GM21390 (cell line): ENCODE measurements at regions not wholly inside any gene's neighbourhood (a gene's known extent, or its start where the extent isn't known, plus 50 kb on each side); places are given as distances from the start of the nearest gene placed in this dataset.
A peak's percentile ranks its signal among the peaks of the same experiment; 100 is the strongest.
"Not testable (repeated sequence)": the region's sequence is repeated elsewhere in the genome, so short reads cannot be mapped to it uniquely, and the experiment has no call there.

Experiments used
- ATAC-seq: cut with Tn5 transposase; IDR thresholded peaks from one replicate; pipeline ENCODE4 v1.9.1; 2021; ENCODE audit not compliant: unreplicated experiment

DNA sequence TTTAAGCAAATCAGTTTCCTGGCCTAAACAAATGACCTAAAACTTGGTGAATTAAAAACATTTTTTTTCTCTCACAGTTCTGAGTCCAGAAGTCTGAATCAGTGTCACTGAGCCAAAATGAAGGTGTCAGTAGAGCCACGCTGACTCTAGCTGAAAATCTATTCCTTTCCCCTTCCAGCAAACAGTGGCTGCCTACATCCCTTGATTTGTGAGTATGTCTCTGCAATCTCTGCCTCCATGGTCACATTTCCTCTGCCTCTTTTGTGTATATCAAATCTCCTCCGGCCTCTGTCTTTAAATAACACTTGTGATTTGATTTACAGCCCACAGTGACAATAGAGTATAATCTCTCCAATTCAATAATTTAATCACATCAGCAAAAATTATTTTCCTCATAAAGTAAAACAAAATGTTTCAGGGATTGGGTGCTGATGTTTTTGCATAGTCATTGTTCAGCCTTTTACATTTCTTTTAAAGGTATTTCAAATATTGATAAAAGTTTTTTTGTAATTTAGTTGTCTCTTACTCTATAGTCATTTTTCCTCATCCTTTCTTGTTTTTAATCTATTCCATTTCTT lies 1715.4 kb downstream of the BRINP3 start:
- no peak for ATAC-seq

DNA sequence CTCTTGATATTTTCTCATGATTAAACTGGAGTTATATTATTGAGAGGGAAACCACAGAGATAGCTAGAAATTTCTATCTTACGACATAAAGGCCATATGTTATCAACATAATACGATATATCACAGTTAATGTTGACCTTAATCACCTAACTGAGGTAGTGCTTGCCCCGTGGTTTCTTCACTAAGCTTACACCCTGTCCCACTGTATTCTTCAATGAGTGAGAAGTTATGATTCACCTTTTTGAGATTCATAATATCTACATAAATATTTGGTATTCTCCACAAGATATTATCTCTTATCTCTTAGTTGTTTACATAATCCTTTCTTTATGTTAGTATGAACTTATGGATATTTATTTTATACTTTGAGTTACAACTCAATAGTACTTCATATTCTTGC lies 1714.1 kb downstream of the BRINP3 start:
- no peak for ATAC-seq

DNA sequence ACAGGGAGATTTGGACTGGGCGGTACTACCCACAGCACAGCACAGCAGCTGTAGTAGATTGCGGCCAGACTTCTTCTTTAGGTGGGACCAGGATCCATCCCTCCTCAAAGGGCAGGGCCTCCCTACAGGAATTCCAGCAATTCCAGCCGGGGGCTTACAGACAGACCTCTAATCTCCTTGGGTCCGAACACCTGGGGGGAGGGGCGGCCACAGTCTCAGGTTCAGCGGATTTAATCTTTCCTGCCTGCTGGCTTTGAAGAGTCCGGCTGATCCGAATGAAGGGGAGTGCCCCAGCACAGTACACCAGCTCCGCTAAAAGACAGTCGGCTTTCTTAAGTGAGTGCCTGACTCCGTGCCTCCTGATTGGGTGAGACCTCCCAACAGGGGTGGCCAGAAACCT lies 1708.5 kb downstream of the BRINP3 start:
- ATAC-seq: no peak

DNA sequence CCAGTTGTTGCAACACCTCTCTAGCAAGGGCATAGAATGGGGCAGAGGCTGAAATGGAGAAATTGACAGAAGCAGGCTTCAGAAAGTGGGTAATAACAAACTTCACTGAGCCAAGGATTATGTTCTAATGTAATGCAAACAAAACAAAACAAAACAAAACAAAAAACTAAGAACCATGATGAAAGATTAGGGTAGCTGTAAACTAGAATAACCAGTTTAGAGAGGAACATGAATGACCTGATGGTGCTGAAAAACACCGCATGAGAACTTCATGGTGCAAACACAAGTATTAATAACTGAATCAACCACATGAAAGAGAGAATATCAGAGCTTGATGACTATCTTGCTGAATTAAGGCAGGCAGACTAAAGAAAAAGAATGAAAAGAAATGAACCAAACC lies 1707.7 kb downstream of the BRINP3 start:
- ATAC-seq: no peak

DNA sequence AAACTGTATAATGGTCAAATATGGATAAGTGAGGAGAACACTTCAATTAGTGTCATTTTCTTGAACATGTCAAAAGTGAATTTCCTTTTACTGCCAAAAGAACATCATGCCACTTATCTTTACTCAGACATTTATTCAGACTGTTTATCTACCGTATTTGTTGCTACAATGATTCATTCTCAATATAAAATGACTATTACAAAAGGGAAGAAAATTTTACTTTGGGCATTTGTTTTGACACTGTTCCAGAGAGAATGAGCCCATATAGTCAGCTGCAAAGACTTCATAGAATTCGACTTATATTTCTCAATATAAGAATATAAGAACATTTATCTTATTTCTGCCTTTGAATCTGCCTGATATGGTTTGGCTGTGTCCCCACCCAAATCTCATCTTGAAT lies 1699.1 kb downstream of the BRINP3 start:
- ATAC-seq: no peak

DNA sequence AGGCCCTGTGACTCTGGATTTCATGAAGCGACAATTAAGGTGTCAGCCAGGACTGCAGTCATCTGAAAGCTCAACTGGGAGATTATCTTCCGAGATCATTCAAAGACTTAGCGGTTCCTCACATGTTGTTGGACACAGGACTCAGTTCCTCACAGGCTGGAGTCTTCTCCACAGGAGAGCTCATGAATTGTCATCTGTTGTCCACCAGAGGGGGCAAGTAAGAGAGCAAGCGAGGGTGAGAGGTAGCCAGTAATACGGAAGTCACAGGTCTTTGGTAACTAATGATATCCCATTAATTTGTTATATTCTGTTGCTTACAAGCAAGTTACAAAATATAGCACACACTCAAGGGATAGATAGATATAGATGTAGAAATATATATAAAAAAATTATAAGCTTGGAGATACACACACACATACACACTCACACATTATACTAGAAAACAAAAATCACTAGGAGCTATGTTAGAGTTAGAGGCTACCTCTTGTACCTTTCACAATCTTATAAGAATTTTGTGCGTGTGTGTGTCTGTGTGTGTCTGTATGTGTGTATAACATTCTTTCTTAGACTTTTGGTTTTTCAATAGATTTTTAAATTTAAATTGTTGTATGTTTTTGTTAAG lies 1695.3 kb downstream of the BRINP3 start:
- ATAC-seq: peak; percentile 99

DNA sequence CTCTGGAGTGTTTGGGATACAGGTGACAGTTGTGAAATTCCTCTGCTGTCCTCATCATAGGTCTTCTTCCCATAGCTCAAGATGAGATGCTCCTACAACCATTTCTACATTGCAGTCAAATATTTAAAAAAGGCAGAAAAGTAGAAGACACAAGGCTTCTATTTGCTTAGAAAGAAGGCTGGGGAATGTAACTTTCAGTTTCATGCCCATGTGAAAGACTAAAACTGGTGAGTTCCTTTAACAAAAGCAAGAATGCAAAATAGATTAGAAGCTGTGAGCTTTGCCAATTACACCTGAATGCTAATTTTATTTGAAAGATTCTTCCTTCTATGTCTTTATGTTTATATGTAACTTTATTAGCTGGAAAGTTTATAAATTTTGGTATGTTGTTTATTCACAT lies 1682.7 kb downstream of the BRINP3 start:
- ATAC-seq: no peak

DNA sequence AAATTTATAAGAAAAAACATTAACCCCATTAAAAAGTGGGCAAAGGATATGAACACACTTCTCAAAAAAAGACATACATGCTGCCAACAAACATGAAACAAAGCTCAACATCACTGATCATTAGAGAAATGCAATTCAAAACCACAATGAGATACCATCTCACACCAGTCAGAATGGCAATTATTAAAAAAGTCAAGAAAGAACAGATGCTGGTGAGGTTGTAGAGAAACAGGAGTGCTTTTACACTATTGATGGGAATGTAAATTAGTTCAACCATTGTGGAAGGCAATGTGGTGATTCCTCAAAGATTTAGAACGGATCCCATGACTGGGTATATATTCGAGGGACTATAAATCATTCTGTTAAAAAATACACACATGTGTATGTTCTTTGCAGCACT lies 1665.5 kb downstream of the BRINP3 start:
- ATAC-seq: not testable (repeated sequence)

DNA sequence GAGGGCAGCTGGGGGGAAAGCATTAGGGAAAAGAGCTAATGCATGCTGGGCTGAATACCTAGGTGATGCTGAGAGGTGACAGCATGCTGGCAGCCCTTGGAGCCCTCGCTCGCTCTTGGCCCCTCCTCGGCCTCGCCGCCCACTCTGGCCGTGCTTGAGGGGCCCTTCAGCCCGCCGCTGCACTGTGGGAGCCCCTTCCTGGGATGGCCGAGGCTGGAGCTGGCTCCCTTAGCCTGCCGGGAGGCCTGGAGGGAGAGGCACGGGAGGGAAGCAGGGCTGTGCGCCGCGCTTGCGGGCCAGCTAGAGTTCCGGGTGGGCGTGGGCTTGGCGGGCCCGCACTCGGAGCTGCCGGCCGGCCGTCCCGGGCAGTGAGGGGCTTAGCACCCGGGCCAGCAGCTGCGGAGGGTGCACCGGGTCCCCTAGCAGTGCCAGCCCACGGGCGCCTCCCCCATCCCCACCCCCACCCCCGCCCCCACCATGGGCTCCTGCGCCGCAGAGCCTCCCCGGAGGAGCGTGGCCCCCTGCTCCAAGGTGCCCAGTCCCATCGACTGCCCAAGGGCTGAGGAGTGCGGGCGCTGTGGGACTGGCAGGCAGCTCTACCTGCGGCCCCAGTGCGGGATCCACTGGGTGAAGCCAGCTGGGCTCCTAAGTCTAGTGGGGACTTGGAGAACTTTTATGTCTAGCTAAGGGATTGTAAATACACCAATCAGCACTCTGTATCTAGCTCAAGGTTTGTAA lies 1664.7 kb downstream of the BRINP3 start:
- not testable (repeated sequence) for ATAC-seq

DNA sequence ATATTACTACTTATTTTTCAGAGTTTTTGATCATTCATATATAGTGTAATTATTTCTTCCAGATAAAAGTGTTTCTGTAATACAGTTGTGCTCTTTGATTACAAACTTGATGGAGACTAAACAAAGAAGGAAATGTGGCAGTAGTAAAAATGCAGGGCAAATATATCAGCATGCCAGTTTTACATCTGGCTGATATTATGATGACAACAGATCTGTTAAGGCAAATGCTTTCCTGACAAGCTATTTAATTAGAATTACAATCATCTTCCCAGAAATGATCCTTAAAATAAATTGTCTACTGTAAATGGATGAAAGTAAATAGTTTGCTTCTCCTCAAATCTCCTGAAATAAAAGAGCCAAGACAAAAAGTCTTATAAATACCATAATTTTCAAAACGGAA lies 1659.8 kb downstream of the BRINP3 start:
- no peak for ATAC-seq

DNA sequence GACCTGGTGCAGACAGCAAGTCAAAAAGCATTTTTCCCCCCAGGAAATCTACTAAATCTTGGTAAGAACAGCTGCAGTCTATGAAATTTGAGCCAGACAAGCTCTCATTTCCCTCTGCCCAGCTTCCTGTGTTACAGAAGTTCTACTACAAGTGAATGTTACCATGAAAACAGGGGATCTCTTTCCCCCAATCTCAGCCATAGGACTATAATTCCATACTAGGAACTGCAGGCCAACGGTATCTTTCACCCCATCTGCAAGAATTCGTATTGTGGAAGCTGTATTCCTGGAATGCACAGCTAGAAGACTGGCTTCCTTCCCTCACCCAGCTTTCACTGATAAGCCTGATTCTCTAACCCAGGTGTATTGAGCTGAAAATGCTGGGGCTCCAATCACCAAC lies 1655.4 kb downstream of the BRINP3 start:
- ATAC-seq: no peak

DNA sequence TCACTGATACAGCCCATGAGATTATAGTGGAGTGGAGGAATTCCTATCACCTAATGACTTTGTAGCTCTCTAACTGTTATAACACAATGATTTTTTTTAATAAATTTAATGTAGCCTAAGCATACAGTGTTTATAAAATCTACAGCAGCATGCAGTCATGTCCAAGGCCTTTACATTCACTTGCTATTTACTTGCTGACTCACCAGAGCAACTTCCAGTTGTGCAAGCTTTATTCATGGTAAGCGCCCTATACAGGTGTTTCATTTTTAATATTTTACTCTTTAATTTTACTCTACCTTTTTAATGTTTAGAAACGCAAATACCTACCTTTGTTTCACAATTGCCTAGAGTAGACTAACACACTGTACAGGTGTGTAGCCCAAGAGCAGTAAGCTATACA lies 1652.2 kb downstream of the BRINP3 start:
- ATAC-seq: no peak

DNA sequence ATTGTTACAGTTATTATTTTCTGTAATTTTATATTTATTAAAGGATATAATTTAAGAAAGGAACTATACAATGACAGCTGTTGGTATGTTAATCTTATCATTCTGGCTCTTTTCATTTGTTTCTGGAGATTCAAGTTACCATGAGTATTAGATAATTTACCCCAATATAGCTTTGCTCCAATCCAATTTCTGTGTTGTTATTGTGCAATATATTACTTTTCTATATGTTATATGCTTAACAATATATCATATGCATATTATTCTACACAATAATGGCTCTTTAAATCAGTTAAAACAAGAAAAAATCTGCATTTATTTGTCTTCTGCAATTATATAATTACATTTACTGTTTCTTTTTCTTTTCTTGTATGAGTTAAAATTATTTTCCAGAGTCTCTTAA lies 1650.9 kb downstream of the BRINP3 start:
- ATAC-seq: no peak

DNA sequence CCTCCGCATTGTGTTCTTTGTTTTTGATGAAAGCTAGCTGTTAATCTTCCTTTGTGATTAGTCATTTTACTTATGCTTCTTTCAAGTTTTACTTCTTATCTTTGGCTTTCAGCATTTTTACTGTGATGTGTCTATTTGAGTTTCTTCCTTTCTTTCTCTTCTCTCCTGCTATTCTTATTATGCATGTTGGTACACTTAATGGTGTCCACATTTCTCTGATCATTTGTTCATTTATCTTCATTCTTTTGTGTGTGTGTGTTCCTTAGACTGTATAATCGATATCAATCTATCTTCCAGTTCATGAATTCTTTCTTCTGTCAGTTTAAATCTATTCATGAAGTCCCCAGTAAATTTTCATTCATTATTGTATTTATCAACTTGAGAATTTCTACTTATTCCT lies 1650.3 kb downstream of the BRINP3 start:
- ATAC-seq: no peak

DNA sequence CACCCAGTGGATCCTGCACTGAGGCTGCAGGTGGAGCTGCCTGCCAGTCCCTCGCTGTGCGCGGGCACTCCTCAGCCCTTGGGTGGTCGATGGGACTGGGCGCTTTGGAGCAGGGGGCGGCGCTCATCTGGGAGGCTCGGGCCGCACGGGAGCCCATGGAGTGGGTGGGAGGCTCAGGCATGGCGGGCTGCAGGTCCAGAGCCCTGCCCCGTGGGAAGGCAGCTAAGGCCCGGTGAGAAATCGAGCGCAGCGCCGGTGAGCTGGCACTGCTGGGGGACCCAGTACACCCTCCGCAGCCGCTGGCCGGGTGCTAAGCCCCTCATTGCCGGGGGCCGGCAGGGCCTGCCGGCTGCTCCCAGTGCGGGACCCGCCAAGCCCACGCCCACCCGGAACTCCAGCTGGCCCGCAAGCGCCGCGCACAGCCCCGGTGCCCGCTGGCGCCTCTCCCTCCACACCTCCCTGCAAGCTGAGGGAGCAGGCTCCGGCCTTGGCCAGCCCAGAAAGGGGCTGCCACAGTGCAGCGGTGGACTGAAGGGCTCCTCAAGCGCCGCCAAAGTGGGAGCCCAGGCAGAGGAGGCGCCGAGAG lies 1636.5 kb downstream of the BRINP3 start:
- ATAC-seq: not testable (repeated sequence)

DNA sequence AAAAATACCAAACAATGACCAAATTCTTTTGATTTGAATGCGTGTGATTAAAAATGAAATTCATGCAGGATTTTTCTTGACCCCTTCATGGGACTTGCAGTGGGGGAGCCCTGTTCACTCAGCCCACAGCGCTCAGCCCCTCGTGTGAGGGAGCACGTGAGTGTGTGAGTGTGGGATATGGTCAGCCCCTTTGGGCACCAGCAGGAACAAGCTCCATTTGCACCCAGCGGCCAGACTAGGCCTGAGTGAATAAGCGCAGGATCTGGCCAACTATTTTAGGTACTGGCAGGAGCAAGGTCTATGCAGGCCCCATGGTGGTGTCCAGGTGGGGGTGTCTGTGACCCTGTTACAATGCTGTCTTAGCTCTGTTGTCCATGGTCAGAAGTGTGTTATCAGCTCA lies 1631.2 kb downstream of the BRINP3 start:
- no peak for ATAC-seq

DNA sequence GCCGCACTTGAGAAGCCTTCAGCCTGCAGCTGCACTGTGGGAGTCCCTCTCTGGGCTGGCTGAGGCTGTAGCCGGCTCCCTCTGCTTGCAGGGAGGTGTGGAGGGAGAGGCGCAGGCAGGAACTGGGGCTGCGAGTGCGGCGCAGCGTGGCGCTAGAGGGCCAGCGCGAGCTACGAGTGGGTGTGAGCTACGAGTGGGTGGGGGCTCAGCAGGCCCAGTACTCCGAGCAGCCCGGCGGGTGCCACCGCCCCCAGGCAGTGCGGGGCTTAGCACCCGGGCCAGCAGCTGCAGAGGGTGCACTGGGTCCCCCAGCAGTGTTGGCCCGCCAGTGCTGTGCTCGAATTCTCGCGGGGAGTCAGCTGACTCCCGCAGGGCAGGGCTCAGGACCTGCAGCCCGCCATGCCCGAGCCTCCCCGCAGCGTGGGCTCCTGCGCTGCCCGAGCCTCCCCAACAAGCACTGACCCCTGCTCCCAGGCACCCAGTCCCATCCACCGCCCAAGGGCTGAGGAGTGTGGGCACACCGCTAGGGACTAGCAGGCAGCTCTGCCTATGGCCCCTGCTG lies 1620.1 kb downstream of the BRINP3 start:
- ATAC-seq: no peak

DNA sequence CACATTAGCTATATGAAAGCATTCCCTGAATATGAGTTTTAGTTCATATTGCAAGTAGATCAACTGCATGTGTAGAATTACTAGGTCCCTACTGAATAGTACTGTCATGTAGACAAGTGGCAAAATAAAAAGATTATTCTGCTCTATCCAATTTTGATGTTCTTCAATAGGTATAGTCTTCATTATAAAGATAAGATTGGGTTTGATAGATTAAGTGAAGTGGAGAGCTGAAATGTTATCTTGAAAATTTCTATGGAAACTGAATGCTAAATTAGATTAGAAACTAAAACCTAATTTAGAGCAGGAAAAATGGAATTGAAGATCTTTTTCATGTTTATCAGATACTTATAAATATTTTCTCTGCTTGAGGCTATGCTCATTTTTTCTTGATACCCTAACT lies 1610.0 kb downstream of the BRINP3 start:
- no peak for ATAC-seq

DNA sequence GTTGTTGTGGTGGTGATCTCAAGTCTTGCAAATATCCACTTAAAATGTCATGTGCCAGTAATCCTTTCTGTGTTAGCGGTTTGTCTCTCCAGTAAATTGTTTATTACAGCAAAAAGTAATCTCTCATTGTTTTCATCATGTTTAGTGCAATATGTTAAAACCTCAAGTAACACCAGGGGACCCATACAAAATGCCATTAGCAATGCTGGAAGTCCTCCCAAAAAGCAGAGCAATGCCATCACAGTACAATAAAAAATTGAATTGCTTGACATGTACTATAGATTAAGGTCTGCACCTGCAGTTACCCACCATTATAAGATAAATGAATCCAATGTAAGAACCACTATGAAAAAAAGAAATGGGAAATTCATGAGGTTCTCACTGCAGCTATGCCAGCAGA lies 1606.5 kb downstream of the BRINP3 start:
- ATAC-seq: no peak

DNA sequence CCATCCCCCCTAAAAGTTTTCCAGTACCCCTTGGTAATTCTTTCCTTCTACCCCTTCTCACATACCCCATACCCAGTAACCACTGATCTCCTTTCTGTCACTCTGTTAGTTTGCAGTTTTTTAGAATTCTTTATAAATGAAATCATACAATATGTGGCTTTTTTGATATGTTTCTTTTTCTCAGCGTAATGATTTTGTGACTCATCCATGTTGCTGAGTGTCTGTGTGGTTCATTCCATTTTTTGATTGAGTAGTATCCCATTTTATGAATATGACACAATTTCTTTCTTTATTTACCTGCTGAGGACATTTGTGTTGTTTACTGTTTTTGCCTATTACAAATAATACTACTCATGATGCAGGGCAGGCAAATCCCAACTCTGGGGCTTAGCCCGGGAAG lies 1605.3 kb downstream of the BRINP3 start:
- no peak for ATAC-seq

DNA sequence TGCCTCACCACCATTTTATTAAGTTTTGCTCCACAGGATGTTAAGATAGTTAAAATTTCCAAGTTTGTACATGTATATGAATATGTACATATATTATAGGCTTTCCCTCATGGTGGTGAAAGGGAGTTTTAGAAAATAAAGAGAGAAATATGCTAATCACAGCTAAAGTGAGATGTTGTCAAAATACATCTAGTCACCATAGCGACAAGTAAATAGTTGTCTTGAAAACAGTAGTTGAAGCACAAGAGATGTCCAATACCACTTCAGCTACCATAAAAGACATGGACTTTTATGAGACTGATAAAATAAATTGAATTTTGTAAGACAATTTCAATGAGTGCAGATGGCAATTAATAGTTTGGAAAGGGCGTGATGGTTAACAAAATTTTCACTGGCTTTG lies 1600.0 kb downstream of the BRINP3 start:
- ATAC-seq: no peak

DNA sequence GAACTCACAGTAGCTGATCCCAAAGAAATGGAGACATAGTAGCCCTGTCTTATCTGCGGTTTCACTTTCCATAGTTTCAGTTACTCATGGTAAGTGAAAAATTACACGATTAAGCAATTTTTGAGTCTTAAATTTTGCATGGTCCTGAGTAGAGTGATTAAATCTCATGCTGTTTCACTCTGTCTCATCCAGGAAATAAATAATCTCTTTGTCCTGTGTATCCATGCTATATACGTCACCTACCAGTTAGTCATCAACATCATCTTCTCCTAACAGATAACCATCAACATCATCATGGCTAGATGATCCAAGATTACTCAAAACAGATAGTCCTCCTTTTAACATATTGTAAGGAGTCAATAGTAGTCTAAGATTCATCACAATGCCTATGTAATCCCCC lies 1589.3 kb downstream of the BRINP3 start:
- no peak for ATAC-seq
